ENCODE measurements at regions not wholly inside any gene's neighbourhood (a gene's known extent, or its start where the extent isn't known, plus 50 kb on each side); places are given as distances from the start of the nearest gene placed in this dataset.

DNA sequence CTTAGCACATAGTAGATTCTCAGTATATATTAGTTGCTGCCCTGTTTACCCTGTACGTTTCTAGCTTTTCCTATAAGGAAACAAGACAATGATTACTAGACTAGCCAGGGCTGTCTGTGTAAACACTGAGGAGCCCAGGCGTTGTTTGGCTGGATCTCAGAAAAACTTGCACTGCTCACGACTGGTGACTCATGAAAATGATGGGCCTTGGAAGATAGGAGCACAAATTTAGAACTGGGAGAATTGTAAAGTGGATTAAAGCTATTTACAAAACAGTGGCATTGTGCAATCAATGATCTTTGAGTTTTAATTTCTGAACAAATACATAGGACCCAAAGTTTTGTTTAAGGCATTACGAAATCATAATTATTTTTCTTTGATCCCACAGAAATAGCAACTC, 276.9 kb downstream of the FAM76B start:
- Histone ChIP-seq H3K27ac (ENCODE audit: insufficient read depth, low read depth, low read length) (no peak overlapping the region), H4K20me1 (replicated peaks; ENCODE audit: control insufficient read depth, extremely low read depth, insufficient read depth, low read length) (no peaks in the 10 kb centered on the region), H3K4me3 (replicated peaks in 1 of 3; ENCODE audit: insufficient read depth in 1 of 3, low read depth in 1 of 3, low read length in 3 of 3) (no peak overlapping the region), H3K9ac (replicated peaks; ENCODE audit: extremely low read depth, insufficient read depth, low read length) (no peak overlapping the region), H3K36me3 (ENCODE audit: control insufficient read depth in 2 of 2, extremely low read depth in 1 of 2, insufficient read depth in 2 of 2, low read length in 2 of 2) (no peaks in the 10 kb centered on the region), H3K27me3 (ENCODE audit: control insufficient read depth in 2 of 2, insufficient read depth in 2 of 2, low read length in 2 of 2) (no peaks in the 10 kb centered on the region), H3K9me1 (replicated peaks; ENCODE audit: control insufficient read depth, extremely low read depth, insufficient read depth, low read length) (no peaks in the 10 kb centered on the region), H3K9me3 (replicated peaks; ENCODE audit: control insufficient read depth, insufficient read depth, low read length) (no peaks in the 10 kb centered on the region), H3K79me2 (ENCODE audit: control insufficient read depth, insufficient read depth, low read length) (no peaks in the 10 kb centered on the region), H3K4me1 (ENCODE audit: control insufficient read depth, extremely low read depth, insufficient read depth, low read length) (no peaks in the 10 kb centered on the region), H3K4me2 (ENCODE audit: insufficient read depth, low read length) (no peak overlapping the region), H2AFZ (ENCODE audit: low read depth, low read length) (no peak overlapping the region)
- intact Hi-C loops (cut with micrococcal nuclease), result loop anchor here (5.0 kb wide), 1 partner anchor 195 kb away; no protein-coding TSS in a partner anchor
- no TSS peak for BruUV-seq (replicated peaks)
- dilution Hi-C loops (cut with MboI; ENCODE audit: extremely low pct_ligation_motif_present, low sequenced_read_pairs), result no loop called here
- FAIRE-seq, result no peak
- no peak for TF ChIP-seq GATA2 (IDR thresholded peaks at IDR 0.05; ENCODE audit: insufficient read depth, insufficient read length, low read depth, low read length)
- no peak for TF ChIP-seq JUN (IDR thresholded peaks at IDR 0.05; ENCODE audit: borderline replicate concordance, insufficient read depth, insufficient read length, low read depth)
- TF ChIP-seq, protein P1, sequence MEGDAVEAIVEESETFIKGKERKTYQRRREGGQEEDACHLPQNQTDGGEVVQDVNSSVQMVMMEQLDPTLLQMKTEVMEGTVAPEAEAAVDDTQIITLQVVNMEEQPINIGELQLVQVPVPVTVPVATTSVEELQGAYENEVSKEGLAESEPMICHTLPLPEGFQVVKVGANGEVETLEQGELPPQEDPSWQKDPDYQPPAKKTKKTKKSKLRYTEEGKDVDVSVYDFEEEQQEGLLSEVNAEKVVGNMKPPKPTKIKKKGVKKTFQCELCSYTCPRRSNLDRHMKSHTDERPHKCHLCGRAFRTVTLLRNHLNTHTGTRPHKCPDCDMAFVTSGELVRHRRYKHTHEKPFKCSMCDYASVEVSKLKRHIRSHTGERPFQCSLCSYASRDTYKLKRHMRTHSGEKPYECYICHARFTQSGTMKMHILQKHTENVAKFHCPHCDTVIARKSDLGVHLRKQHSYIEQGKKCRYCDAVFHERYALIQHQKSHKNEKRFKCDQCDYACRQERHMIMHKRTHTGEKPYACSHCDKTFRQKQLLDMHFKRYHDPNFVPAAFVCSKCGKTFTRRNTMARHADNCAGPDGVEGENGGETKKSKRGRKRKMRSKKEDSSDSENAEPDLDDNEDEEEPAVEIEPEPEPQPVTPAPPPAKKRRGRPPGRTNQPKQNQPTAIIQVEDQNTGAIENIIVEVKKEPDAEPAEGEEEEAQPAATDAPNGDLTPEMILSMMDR (IDR thresholded peaks at IDR 0.05; ENCODE audit: extremely low read depth in 1 of 2, insufficient read depth in 1 of 2, low read depth in 1 of 2, low read length in 2 of 2), result no peak
- TF ChIP-seq FOS (IDR thresholded peaks at IDR 0.05; ENCODE audit: borderline replicate concordance, insufficient read depth, low read length), result peak; percentile 7
- no peak for TF ChIP-seq POLR2A (IDR thresholded peaks at IDR 0.05; ENCODE audit: low read depth, low read length)
- peak; percentile 41 for DNase-seq (ENCODE audit: low read depth, low spot score)
- ChIA-PET POLR2A (no interaction called here), CTCF (no interaction called here)

DNA sequence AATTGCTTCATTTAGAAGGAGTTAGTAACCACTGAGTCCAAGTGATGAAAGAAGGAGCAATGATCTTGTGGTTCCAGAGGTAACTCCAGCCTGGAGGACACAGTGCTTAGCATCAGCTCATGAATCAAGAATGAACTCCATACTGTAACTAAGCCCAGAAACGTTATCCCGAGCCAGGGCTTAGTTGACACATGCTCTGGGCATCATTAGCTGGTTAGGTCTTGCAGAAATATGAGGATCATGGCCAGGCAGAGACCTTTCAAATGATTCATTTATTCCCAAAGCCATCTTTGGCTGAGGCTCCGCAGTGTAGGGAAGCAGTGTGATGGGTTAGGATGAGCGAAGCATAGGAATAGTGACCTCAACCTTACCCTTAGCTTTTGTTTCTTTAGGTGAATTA, 277.4 kb downstream of the FAM76B start:
- TF ChIP-seq GATA2 (IDR thresholded peaks at IDR 0.05; ENCODE audit: insufficient read depth, insufficient read length, low read depth, low read length) (no peak), MYC (IDR thresholded peaks at IDR 0.05; ENCODE audit: low read depth, low read length) (no peak), POLR2A (IDR thresholded peaks at IDR 0.05; ENCODE audit: low read depth, low read length) (no peak), EZH2 (IDR thresholded peaks at IDR 0.05; ENCODE audit: borderline replicate concordance, low read depth, low read length, severe bottlenecking) (no peak), JUN (IDR thresholded peaks at IDR 0.05; ENCODE audit: borderline replicate concordance, insufficient read depth, insufficient read length, low read depth) (no peak), FOS (IDR thresholded peaks at IDR 0.05; ENCODE audit: borderline replicate concordance, insufficient read depth, low read length) (no peak), POLR2AphosphoS5 (IDR thresholded peaks at IDR 0.05; ENCODE audit: insufficient read depth, low read depth, low read length) (no peak)
- TF ChIP-seq, protein P1 (IDR thresholded peaks at IDR 0.05; ENCODE audit: extremely low read depth in 1 of 2, insufficient read depth in 1 of 2, low read depth in 1 of 2, low read length in 2 of 2), result no peak
- TF ChIP-seq, protein P2, sequence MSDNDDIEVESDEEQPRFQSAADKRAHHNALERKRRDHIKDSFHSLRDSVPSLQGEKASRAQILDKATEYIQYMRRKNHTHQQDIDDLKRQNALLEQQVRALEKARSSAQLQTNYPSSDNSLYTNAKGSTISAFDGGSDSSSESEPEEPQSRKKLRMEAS (IDR thresholded peaks at IDR 0.05; ENCODE audit: insufficient read depth, insufficient read length), result no peak
- BruUV-seq (replicated peaks), result no TSS peak
- H3K36me3 ChIP-seq (ENCODE audit: control insufficient read depth in 2 of 2, extremely low read depth in 1 of 2, insufficient read depth in 2 of 2, low read length in 2 of 2), result no peaks in the 10 kb centered on the region
- no peak overlapping the region for H3K4me3 ChIP-seq (replicated peaks in 1 of 3; ENCODE audit: insufficient read depth in 1 of 3, low read depth in 1 of 3, low read length in 3 of 3)
- intact Hi-C loops (cut with micrococcal nuclease), result loop anchor here (5.0 kb wide), 1 partner anchor 195 kb away; no protein-coding TSS in a partner anchor
- no peaks in the 10 kb centered on the region for H3K9me1 ChIP-seq (replicated peaks; ENCODE audit: control insufficient read depth, extremely low read depth, insufficient read depth, low read length)
- H3K4me2 ChIP-seq (ENCODE audit: insufficient read depth, low read length), result no peak overlapping the region
- DNase-seq (ENCODE audit: low read depth, low spot score) (no peak), FAIRE-seq (no peak)
- no peaks in the 10 kb centered on the region for H4K20me1 ChIP-seq (replicated peaks; ENCODE audit: control insufficient read depth, extremely low read depth, insufficient read depth, low read length)
- H3K4me1 ChIP-seq (ENCODE audit: control insufficient read depth, extremely low read depth, insufficient read depth, low read length), result no peaks in the 10 kb centered on the region
- dilution Hi-C loops (cut with MboI; ENCODE audit: extremely low pct_ligation_motif_present, low sequenced_read_pairs), result no loop called here
- ChIA-PET CTCF (no interaction called here), POLR2A (no interaction called here)
- H3K27me3 ChIP-seq (ENCODE audit: control insufficient read depth in 2 of 2, insufficient read depth in 2 of 2, low read length in 2 of 2), result no peaks in the 10 kb centered on the region
- H3K79me2 ChIP-seq (ENCODE audit: control insufficient read depth, insufficient read depth, low read length), result no peaks in the 10 kb centered on the region
- no peak overlapping the region for H3K9ac ChIP-seq (replicated peaks; ENCODE audit: extremely low read depth, insufficient read depth, low read length)
- no peak overlapping the region for H2AFZ ChIP-seq (ENCODE audit: low read depth, low read length)
- H3K9me3 ChIP-seq (replicated peaks; ENCODE audit: control insufficient read depth, insufficient read depth, low read length), result no peaks in the 10 kb centered on the region
- H3K27ac ChIP-seq (ENCODE audit: insufficient read depth, low read depth, low read length), result no peak overlapping the region

All from endothelial cell of umbilical vein (primary cell).